Testis (tissue), 2 donors: ENCODE measurements at regions not wholly inside any gene's neighbourhood (a gene's known extent, or its start where the extent isn't known, plus 50 kb on each side); places are given as distances from the start of the nearest gene placed in this dataset.

Experiments used
- POLR2A ChIP-seq: fragments of 450-650 bp; IDR thresholded peaks from one replicate; pipeline ENCODE4 v1.6.1; 2017; ENCODE audit warnings: antibody characterized with exemption, mild to moderate bottlenecking, moderate library complexity
- TF ChIP-seq, protein P1 (sequence below), 3 experiments: fragments of 450-650 bp in 2 of 3; fragments of 200-600 bp in 1 of 3; sonication (generic) in 1 of 3; IDR thresholded peaks; one replicate each; pipeline ENCODE4 v1.5.1; 2016 to 2019; ENCODE audit warnings: antibody characterized with exemption in 3 of 3, mild to moderate bottlenecking in 2 of 3, moderate library complexity in 1 of 3

DNA sequence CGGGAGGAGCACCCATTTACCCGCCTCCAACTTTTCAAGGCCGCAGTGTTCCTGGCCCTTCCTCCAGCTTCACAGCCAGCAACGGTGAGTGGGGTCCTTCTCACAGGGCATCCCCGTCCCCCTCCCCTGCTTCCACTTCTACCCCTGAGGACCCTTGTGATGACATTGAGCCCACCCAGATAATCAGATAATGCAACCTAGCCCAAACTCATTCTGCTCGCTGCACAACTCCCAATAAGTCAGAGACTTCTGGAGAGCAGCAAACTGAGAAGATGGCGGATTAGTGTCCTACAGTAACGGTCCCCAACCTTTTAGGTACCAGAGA is 74.5 kb downstream of the OAT start:
- TF ChIP-seq, protein P1, sequence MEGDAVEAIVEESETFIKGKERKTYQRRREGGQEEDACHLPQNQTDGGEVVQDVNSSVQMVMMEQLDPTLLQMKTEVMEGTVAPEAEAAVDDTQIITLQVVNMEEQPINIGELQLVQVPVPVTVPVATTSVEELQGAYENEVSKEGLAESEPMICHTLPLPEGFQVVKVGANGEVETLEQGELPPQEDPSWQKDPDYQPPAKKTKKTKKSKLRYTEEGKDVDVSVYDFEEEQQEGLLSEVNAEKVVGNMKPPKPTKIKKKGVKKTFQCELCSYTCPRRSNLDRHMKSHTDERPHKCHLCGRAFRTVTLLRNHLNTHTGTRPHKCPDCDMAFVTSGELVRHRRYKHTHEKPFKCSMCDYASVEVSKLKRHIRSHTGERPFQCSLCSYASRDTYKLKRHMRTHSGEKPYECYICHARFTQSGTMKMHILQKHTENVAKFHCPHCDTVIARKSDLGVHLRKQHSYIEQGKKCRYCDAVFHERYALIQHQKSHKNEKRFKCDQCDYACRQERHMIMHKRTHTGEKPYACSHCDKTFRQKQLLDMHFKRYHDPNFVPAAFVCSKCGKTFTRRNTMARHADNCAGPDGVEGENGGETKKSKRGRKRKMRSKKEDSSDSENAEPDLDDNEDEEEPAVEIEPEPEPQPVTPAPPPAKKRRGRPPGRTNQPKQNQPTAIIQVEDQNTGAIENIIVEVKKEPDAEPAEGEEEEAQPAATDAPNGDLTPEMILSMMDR (IDR thresholded peaks at IDR 0.05): no peak
- TF ChIP-seq POLR2A: no peak
